HG03280 (cell line): ENCODE measurements at regions not wholly inside any gene's neighbourhood (a gene's known extent, or its start where the extent isn't known, plus 50 kb on each side); places are given as distances from the start of the nearest gene placed in this dataset.

Experiments used
- ATAC-seq: cut with Tn5 transposase; IDR thresholded peaks from one replicate; pipeline ENCODE4 v1.9.1; 2021; ENCODE audit warnings: mild to moderate bottlenecking, moderate library complexity; ENCODE audit not compliant: unreplicated experiment

DNA sequence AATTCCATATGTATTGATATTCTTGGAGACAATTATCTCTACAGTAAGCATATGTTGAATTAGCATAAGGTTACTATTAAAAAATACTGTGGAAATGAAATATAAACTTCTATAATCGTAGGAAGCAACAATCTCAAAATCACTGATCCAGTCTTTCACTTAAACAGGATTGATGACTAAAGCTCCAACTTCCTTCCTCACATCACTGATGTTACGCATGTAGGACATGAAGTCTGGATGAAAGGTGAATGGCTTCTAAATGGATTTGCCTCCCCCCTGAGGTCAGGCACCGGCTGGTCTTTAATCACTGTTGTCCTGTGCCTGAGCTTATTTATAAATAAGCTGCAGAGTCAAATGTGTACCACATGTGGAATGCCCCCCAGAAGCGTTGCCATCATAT, 157.1 kb upstream of the NFIB start:
- no peak for ATAC-seq

DNA sequence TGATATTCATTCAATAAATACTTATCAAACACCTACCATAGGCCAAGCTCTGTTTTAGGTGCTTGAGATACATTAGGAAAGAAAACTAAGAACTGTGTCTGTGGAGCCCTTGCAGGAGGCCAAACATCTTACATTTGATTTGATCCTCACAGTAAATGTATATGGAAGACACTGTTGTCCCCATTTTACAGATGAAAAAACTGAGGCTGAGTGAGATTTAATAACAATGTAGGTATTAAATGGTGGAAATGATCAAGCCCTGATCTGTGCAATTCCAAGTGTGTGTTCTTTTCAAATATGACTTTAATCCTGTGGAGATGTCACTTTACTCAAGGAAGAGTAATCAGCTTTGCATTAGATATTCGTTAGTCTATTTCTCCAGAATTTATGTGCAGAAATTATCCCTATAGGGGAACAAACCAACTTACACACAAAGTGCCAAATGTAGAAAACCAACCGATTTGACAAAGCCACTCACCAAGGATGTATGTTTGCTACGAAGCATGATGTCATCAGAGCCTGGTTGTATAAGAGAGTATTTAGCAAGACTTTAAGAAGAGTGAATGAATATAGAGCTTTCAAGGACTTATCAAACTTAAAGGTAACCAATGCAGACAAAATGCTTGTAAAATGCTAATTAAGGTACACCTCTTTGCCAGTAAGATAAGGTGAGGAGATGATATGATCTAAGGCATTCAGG, 153.9 kb upstream of the NFIB start:
- ATAC-seq, result no peak

DNA sequence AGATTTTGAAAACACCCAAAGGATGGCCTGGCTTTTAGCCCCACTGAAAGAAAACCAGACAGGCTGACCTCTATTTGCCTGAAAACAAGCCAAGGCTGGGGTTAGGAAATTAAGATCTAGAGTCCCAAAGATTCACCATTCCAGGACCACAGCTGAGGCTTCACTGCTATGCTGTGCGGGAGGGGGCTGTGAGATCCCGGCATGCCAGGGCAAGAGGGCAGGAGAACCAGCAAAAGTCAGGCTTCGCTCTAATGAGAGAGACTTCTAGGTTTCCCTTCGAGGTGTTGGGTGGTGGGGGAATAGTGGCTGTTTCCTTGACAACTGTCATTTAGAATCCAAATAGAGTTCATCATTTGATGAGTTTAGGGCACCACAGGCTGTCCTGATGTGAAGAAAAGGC, 152.9 kb upstream of the NFIB start:
- ATAC-seq, result no peak

DNA sequence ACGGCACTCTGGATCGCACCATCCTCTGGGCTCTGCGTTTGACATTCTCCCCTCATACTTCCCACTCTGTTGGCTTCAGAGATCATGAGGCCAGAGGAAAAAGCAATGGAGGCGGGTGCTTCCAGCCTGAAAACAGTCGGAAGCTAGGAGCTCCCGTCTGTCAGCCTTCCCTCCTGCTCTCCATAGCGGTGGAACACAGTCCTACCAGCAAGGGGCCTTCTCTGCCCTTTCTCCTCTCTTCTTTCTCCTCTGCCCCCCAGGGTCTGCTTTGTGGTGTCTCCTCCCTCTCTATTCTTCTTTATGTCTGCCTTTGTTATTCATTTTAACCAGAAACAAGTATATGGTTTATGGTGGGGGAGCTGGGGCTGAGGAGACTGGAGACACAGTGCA, 152.5 kb upstream of the NFIB start:
- ATAC-seq, result no peak

DNA sequence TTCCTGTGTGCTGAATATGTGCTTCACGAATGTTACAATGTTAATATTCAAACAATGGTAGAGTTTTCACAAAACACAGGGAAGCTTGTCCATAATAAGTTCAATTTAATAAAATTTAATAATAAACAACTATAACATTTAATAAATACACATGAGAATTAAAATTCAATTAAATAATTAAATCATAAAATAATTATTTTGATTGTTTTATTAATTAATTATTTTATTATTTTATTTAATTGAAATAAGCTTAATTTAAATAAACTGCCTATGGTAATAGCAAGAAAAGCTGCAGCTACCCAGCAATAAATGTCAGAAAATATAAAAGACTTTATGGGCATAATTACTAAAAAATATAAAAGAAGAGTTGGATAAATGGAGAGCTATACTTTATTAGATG, 149.0 kb upstream of the NFIB start:
- ATAC-seq, result no peak

DNA sequence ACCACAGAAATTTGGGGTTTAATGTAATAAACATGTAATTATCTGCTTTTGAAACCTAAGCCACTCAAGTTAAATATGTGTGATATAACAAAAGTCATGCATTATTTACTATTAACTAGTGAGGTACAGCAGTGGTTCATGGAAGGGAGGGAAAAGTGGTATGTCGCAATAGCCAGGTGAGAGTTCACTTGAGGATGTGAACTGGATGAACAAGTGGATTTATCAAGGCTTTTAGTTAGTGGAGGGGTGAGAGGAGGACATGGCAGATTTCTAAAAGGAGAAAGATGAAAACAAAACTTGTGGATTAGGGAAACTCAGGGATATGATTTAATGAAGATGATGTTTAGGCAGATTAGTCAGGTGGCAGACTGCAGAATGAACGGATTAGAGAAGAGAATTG, 141.3 kb upstream of the NFIB start:
- ATAC-seq, result no peak

DNA sequence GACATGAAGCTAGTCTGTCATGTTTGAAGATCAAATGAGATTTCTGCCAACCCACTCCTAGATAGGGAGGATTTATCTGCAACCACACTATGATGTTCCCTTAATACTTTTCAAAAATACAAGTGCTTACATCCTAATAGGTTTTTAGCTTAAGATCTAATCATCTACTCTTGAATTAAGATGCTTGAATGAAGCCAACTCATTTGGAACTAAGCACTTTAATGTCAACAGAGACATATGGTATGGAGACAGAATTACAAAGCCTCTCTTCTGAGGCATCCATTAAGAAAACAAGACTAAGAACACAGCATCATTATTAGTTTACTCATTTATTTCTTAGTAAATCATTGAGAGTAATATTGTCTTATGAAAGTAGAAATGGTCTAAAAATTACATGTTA, 139.3 kb upstream of the NFIB start:
- no peak for ATAC-seq

DNA sequence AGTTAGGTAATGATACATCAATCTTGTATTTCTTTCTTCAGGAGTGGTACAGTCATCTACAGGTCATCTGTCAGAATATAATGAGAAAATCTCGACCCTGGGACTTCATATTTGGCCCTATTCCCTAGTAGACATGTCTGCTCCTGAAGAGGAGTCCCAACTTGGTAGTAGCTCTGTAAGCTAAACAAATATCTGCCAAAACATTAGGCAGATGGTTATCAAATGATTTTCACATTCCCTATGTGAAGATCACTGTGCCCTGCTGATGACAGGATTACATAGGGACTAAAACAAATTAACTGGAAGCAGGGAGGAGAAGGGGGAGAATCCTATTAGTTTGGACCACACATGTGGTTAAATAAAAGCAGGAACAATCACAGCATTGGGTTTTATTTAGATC, 138.6 kb upstream of the NFIB start:
- ATAC-seq, result no peak

DNA sequence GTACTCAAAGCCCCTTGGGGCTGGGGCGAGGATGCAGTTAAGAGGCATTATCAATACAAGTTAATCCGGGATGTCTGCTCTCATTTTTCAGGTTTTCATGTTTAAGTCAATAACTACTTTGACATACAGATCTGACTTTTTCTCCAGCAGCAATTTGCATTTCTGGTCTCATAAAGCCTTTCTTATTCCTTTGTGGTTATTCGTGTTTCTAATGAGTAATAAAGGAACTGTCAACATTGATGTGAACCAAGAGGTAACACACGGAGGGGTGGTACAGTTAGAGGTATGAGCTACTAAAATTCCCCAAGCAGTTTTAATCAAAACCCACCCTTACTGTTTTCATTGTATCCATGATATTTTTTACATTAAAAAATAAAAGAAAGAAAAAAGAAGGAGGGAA, 138.0 kb upstream of the NFIB start:
- peak; percentile 80 for ATAC-seq

DNA sequence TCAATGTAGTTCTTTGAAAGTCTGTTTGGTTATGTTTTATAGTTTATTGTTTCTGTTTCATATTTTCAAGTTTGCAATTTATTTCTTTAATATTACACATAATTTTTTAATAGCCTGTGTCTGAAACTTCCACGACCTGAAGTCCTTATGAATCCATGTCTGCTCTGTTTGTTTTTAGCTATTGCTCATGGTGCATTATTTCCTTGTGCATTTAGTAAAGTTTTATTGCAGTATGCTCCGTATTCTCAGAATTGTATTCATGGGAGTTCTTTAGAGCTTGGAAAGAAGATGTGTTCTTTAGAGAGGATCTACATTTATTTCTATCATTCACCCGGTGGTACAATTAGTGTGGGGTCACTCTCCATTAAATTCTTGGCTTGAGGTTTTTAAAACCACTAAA, 133.2 kb upstream of the NFIB start:
- ATAC-seq, result no peak

DNA sequence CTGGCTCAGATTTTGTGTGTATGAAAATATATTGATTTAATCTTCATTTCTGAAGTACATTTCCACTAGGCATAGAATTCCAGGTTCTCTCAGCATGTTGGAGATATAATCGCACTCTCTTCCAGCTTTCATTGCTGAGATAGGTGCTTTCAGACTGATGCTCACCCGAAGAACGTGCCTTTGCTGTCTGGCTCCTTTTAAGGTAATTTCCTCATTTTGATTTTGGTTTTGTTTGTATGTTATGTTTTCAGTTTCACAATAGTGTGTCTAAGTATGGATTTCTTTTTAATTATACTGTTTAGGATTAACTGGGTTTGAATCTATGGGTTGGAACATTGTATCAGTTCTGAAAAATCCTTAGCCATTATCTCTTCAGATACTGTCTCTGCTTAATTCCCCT, 132.0 kb upstream of the NFIB start:
- no peak for ATAC-seq

DNA sequence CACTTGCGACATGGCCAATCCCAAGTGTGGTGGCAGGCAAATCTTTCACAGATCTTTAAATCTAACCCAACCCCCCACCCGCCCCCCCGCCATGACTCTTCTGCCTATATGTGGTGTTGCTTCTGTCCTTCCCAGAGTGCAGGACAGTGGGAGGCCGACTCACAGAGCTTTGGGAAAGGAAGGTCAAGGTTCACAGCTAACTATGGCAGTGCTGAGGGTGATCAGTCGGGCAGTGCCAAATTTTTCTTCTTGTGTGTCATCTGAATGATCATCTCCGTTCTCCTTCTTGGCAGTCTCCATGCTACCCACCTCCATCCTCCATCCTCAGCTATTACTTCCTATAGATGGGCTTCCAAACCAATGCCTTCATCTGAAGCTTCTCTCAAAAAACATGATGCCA, 129.0 kb upstream of the NFIB start:
- ATAC-seq, result no peak

DNA sequence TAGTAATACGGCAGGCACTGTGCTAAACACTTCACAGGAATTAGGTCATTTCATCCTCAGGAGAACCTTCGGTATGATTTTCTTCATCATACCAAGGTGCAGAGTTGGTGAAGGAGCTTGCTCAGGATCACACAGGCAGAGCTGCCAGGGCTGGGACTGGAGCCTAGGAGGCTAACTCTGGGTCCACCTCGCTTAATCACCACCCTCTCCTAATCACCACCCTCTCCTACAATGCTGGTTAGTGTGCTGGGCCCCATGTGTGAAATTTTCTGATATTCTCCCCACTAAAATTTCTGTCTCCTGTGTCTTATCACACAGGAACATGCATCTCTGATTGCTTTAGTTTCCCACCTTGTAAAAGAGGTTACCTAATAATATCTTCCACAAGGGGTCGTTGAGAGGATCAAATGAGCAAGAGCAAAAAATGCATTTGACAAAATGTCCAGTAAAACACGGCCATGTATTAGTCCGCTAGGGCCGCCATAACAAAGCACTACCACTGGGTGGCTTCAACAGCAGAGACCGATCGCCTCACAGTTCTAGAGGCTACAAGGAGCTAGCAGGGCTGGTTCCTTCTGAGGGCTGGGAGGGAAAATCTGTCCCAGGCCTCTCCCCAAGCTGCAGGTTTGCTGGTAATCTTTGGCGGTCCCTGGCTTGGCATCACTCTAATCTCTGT, 128.2 kb upstream of the NFIB start:
- ATAC-seq, result no peak

DNA sequence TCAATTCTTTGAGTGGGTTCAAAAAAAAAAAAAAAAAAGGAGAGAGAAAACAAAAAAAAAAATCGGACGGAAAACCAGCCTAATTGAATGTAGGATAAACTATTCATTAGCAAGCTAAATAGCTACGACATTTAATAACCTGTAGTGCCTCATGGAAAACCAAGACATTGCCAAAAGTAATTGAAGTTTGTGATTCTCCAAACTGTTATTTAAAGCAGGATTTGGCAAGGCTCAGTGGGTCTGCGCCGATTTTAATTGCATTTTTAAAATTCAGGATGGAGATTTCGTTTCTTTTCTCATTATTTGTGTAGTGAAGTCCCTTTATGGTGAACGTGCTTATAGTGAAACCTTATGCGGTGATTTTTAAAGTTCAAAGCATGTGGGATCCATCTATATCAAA, 127.2 kb upstream of the NFIB start:
- ATAC-seq, result no peak

DNA sequence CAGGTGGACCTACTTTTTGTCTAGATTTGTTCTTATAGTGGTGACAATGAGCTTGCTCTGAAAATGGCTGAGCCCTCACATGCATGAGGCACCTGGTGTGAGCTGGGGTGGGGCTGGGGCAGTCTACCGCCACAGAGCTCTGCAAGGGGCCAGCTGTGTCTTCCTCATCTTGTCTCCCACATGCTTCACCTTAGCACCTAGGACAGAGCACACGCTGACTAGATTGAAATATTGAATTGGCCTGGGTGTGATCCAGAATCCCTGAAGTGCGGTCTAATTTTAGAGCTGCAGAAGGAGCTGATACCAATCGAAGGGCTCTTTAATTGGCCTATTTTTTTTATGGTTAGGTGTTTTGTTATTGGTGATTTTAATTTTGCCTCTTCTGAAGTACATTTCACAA, 126.1 kb upstream of the NFIB start:
- ATAC-seq, result no peak

DNA sequence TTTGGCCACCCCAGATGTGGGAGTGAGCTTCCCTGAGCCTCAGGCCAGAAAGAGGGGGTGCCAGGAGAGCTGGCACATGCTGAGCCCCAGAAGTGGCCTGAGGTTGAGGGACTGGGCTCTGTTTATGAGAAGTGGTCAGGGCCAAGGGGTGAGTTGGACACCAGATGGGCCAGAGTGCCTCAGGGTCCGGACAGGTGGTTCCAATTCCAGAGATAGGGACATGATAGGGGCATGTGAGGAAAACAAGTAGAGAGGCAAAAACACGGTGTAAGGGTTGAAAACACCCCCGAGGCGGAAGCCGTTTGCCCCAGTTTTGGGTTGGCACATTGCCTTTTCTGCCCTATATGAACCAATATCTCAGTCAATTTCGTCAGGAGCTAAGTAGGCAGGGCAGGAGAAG, 125.6 kb upstream of the NFIB start:
- no peak for ATAC-seq

DNA sequence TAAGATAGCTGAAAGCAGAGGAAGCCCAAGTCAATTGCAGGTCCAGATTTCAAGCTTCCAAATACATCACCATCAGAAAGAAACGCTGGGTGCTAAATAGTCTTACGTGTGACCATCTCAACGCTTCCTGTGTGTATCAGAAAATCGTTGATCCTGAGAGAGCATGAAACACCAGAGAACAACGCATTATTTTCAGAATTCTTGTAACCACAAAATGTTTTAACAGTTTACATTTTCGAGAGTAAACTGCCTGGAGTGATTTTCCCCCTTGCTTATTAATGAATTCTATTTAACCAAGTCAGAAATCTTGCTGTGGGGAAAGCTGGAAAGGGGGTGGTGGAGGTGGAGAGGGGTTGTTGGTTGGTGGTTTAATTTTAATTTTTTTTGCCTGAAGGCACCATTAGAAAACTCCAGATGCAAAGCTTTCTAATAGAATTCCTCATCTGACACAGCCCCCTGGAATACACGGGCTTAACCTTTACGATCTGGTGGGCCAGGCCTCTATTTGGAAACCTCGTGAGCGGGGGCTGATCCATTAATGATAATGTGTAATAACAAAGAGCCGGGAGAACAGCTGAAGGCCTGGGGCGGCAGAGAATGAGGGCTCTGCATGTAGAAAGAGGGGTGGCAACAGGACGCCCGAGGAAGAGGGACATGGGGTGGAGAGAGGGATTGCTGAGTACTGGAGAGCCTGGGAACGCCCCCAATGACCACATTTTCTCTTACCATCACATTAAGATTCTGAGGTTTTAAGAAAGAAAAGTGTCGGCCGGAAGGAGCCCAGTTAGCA, 124.5 kb upstream of the NFIB start:
- no peak for ATAC-seq

DNA sequence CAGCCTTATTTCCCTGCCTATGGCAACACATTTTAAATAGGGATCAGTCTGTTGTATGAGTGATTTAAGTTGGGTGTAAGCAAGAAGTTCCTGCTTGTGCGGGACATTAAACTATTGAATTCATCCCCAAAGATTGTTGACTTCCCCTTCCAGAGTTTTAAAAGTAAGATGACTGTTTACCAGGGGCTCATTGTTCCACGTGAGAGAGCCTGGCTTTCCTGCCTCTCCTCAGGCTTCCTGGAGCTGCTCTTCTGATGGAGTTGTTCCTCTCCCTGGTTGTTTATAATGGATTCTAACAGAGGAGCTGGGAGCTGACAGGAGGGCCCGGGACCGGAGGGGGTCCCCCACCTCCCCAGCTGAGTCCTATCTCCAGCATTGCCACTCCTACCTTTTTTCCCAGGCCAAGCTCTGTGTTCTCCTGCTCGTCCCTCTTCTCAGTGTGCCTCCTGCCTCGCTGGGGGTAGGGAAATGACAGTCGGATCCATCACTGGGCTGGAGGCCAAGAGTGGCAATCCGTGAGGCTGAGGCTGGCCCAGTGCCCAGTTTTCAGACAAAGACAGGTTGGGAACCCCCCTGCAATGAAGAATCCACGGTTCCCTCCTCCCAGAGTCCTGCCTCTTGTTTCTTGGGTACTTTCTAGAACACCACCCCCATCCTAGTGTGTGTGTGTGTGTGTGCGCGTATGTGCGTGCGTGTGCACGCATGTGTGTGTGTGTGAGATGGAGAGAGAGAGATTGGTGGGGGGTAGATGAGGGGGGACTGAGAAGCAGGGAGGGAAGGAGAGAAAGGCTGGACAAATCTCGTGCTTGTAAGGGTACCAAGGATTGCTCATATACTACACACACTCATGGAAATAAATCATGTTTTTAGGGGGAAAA, 123.7 kb upstream of the NFIB start:
- ATAC-seq, result no peak

DNA sequence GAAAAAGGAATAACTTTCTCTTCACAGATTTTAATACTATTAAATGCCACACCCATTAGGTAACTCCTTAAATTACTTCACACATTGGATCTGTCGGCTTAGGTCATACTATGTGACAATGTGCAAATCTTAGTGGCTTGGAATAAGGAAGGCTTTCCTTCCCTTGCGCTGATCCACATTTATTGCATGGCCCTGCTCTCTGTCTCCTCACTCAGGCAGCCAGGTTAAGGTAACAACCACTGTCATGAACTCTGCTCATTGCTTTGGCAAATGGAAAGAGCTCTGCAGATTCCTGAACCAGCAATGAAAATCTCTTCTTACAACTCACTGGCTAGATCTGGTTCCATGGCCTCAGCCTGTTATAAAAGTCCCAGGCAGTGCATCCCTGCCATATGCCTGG, 121.9 kb upstream of the NFIB start:
- no peak for ATAC-seq

DNA sequence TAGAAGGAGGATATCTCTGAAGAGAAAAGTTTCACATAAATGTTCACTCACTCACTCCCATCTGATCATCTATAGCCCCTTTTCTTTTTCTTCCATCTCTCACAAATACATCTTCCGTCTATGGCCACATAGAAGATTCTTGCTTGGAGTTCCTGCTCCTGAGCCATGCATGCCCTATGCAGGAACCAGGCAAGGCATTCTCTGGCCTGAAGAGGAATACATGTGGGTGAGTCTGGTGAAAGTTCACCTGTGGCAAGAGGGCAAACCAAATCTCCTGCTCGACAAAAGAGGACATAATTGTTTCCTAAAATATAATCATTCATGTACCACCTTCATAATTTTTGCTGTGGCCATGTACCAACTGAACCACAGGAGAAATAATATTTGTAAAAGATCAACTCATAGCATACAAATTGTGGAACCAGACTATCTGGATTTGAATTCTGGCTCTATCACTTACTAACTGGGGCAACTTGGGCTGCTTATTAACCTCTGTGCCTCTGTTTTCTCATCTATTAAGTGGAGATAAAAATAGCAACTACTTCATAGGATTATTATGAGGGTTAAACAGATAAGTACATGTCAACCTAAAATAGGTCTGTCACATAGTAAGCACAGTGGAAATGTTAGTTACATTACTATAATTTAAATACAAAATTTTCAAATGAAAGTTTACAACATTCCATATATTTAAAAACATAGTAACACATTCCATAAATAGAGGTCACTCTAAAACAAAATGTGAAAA, 121.2 kb upstream of the NFIB start:
- no peak for ATAC-seq

DNA sequence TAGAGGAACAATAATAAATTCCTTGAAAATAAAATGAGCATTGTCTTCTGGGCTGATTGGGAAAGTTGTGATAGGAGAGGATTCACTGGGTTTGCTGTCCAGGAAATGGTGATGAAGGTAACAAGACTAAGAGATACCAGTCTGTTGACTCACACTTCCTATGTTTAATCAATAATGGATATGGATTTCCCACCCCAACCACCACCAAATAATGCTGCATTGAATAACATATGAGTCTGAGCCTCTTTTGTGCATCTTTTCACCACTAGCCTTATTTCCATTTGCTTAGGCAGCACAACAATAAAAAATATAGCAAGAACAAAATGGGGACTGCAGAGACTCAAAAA, 120.2 kb upstream of the NFIB start:
- ATAC-seq, result no peak
